Endothelial cell of hepatic sinusoid (primary cell): ENCODE measurements at regions not wholly inside any gene's neighbourhood (a gene's known extent, or its start where the extent isn't known, plus 50 kb on each side); places are given as distances from the start of the nearest gene placed in this dataset.

Experiments used
- in situ Hi-C: cut with HindIII; loops from 2 replicates; pipeline ENCODE4 v1.10.0; 2017; ENCODE audit warnings: low sequenced_read_pairs

DNA sequence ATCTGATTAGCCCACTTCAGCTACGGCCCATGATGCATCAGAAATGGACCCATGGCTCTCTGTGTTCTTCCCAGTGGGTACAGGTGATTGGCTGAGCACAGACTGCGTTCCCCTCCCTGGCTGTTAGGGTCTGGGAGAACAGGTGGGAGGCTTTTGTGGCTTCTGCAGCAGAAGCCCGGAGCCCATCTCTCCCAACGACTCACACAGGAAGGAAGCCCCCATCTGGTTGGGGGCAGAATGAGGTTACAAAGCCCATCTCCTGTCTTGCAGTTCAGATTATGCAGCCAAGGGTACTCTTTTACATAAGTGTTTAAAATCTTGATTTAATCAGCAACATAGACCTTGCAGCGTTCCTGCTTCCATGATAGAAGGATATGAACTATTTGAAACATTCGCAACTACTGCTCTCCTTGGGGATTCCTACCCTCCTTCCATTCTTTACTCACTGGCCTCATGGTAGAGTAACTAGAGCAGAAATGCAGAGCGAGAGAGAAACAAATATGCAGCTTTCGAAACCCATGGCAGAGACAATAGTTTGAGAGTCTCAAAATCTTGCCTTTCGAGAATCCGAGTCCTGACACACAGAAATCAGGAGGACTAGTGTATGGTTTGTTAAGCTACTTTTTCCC is 291.3 kb downstream of the TLE3 start:
- in situ Hi-C loops, result no loop called here

DNA sequence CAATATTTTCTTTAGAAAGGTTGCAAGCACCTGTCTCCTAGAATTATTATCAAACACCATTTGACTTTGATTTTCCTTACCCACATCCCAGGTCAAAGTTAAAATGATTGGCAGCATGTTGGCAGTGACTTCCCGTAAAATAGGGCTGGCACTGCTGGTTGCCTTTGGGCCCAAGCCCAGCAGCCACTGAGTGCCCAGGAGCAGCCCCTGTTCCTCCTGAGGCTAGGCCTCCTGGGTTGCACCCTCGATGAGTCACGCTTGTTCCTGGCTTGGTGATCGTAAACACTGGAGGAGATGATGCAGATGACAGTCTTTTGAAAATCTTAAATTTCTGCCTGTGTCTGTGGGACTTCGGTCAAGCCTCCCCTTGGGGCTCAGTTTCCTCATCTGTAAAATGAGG is 290.0 kb downstream of the TLE3 start:
- in situ Hi-C loops, result no loop called here

DNA sequence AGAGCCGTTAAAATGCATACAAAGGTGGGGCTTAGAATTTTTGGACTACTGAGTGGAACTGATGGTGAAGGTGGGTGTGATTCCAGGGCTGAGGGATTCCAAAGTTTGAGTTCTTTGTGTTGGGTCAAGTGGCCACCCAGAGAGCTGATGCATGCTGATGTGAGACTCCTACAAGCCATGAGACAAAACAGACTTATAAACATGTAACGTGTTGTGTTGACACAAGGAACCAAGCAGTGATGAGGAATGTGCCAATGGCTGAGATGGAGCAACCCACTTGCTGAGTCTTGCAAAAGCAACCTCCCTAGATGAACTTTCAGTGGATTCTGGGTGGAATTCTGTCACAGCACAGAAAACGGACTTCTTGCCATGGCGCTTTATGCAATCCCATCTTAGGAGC is 289.0 kb downstream of the TLE3 start:
- in situ Hi-C loops, result no loop called here

DNA sequence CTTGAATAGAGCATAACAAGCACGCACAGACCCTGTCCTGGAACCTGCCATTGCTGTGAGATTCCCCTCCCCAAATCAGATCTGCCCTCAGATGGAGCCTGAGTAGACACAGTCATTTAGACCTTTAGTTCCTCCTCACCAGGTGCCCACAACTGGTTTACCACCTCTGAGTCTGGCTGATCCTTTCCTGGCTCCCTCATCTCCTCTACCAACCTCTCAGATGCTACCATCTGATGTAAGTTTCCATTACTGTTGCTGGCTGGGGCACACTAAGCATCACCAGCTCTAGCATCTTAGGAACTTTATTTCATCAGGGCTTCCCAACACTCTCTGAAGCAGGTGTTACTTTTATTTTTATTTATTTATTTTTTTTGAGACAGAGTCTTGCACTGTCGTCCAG is 288.3 kb downstream of the TLE3 start:
- in situ Hi-C loops, result no loop called here

- in situ Hi-C loops, result no loop called here
Measured at GRCh38 chr15:69810431-69811354, 287.0 kb downstream of the TLE3 start.

- in situ Hi-C loops, result no loop called here
Measured at GRCh38 chr15:69812861-69813261, 284.9 kb downstream of the TLE3 start.

GRCh38 chr15:69813881-69814280 is 283.8 kb downstream of the TLE3 start:
- in situ Hi-C loops, result no loop called here

GRCh38 chr15:69814932-69815331 is 282.8 kb downstream of the TLE3 start:
- in situ Hi-C loops, result no loop called here

DNA sequence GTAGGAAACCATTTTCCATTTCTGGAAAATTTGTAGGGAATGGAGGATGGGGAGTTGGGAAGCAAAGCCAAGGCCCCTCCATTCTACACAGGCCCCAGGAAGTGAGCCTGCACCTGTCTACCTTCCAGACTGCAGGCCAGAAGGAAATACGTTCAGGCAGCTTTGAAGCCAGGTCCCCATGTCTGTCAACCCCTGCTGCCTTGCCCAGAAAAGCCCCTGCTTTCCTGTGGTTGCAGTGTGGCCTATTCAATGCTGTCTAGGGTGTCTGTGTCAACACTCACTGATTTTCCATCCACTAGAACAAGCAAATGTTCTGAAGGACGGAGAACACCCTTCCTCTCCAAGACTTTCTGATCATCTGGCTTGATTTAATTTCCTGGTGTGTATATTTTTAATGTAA is 281.9 kb downstream of the TLE3 start:
- in situ Hi-C loops, result no loop called here

DNA sequence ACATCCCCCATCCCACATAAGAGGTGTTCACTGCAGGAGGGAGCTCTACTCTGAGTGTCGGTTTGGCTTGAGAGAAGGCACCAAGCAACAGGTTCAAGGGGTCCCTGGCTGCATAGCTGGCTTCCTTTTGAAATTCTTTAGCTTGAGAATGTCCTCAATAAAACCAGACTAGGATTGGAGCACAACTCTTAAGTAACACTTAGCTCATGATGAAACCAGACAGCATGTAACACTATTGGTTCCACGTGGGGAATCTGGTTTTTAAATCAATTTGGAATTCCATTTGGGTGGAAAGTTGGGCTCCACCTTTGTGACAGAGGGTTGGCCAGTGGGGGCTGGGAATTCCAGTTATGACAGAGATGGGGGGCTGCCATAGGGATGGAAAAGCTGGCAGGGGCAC is 281.2 kb downstream of the TLE3 start:
- in situ Hi-C loops, result no loop called here

DNA sequence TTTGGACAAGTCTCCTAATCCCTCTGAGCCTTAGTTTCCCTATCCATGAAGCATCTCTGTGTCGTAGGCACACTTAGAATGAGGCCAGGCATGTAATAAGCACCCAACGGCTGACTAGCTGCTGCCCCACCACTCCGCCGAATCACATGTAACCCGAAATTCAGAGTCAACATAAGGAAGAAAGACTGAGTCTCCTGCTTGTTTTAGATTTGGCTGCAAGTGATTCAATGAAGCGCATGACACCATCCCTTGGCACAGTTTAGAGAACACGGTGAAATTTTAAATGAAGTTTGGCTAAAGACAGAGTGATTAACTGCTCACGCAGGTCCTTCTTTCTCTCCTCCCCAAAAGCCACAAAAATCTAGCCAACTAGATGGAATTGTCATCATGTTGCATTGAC is 279.2 kb downstream of the TLE3 start:
- in situ Hi-C loops, result no loop called here

DNA sequence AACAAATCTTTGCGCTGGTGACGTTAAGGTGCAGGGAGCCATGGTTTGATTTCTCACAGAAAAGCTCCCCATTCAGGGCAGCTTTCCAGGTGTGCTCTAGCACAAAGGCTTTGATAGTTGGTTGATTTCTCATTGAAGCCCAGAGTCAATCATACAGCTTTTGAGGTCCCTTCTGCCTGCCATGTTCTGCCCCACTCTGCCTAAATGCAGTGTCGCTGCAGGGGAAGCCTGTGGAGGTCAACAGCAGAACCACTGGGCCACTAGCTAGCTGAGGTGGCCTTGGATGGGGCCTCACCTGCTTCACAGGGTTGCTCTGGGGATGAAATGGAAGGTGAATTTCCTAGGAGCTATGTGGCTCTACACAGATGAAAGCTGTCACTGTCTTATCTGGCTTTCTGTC is 278.3 kb downstream of the TLE3 start:
- in situ Hi-C loops, result no loop called here

DNA sequence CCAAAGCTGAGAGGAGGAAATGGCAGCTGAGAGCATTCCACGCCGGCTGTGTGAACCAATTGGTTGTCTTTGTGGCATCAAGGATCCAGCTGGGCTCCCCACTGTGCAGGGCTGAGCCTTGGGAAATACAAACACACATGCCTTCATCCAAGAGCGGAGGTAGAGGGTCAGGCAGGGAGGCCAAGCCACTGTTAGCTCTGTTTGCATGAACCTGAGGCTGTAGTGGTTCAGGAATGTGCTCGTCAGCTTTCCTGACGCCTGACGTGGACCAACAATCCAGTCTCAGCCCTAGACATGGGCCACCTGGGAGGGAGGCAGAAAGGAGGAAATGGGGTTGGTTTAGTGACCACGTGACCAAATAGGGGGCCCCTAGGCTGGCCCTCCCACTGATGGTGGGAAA is 276.9 kb downstream of the TLE3 start:
- in situ Hi-C loops, result no loop called here

- in situ Hi-C loops, result no loop called here
Measured at GRCh38 chr15:69823223-69823907, 274.4 kb downstream of the TLE3 start.

GRCh38 chr15:69824075-69824876 is 273.4 kb downstream of the TLE3 start:
- in situ Hi-C loops, result no loop called here

- in situ Hi-C loops, result no loop called here
Measured at GRCh38 chr15:69824877-69825406, 272.8 kb downstream of the TLE3 start.

DNA sequence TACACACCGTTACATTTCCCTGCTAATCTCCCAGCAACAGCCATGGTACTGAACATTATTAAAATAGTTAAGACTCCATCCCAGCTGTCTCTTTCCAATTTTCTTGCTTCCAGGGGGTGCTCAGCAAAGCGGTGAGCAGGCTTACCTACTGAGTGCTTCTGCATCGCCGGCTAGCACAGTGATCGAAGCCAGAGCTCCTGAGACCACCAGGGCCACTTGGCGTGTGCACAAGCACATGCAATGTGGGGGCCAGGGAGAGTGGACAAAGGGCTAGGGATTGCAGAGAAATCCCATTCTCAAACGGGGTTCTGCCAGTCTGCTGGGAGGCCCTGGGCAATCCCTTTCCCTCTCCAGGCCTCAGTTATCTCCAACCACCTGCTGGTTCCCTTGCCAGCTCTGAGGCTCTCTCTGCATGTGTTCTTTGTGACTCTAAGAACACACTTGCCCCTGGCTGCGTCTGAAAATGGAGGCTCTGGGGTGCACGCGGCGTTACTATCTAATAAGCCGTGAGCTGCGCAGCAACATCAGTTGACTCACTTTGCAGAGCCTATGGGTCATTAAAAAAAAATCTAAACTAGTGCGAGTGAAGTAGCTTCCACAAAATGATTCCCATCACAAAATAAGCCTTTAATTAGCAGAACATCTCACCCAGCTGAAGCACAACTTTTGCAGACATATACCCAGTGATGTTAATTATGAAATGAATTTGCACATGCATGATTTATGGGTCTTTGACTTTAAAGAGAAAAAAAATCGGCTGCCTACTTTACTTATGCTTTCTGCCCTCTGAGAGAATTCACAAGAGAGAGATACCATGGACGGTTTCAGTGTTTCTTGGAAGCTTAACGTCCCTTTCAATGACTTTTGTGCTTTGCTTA is 271.5 kb downstream of the TLE3 start:
- in situ Hi-C loops, result no loop called here

- in situ Hi-C loops, result no loop called here
Measured at GRCh38 chr15:69826819-69827175, 270.9 kb downstream of the TLE3 start.

DNA sequence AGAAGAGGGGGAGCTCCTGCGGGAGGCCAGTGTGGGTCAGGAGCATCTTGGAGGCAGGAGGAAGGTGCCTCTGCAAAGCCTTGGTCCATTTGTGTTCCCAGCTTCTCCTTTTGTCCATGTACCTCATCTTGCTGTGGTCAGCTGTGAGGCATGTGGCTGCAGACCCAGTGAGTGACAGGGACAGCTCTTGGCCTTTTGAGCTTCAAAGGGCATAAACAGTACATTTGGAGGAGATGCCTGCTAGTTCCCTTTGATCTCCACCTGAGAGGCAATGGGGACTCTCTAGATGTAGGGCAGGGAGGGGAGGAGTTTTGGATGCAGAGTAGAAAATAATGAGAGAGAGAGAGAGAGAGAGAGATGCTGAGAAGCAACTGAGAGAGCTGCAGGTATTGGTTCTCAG is 270.0 kb downstream of the TLE3 start:
- in situ Hi-C loops, result no loop called here
